ENCODE measurements at regions not wholly inside any gene's neighbourhood (a gene's known extent, or its start where the extent isn't known, plus 50 kb on each side); places are given as distances from the start of the nearest gene placed in this dataset.

DNA sequence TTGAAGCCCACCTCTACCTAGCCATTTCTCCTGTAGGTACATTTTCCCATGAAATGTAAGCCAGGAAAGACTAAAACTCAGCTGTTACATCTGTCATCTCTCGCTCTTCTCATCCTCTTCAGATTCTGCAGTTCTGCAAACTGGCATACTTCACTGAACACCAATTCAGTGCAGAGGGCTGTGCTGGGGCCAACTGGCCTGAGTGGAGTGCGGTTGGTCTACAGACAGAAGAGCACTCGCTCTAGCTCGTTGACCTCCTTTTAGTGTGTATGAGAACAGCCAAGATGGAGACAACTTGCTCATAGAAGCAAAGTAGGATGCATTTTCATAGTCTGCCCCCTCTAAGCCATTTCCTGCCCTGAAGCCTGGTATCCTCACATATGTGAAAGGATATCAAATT is 862.6 kb downstream of the BCL11A start:
- TF ChIP-seq, protein P1, sequence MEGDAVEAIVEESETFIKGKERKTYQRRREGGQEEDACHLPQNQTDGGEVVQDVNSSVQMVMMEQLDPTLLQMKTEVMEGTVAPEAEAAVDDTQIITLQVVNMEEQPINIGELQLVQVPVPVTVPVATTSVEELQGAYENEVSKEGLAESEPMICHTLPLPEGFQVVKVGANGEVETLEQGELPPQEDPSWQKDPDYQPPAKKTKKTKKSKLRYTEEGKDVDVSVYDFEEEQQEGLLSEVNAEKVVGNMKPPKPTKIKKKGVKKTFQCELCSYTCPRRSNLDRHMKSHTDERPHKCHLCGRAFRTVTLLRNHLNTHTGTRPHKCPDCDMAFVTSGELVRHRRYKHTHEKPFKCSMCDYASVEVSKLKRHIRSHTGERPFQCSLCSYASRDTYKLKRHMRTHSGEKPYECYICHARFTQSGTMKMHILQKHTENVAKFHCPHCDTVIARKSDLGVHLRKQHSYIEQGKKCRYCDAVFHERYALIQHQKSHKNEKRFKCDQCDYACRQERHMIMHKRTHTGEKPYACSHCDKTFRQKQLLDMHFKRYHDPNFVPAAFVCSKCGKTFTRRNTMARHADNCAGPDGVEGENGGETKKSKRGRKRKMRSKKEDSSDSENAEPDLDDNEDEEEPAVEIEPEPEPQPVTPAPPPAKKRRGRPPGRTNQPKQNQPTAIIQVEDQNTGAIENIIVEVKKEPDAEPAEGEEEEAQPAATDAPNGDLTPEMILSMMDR (IDR thresholded peaks at IDR 0.05; ENCODE audit: extremely low read depth, low read depth, low read length): no peak
- DNase-seq (ENCODE audit: insufficient read length, low spot score, missing footprints): no peak
- H2AFZ ChIP-seq (ENCODE audit: low read length): no peak overlapping the region
- H3K27me3 ChIP-seq (ENCODE audit: insufficient read depth, low read length): no peaks in the 10 kb centered on the region
- no peak overlapping the region for H3K4me3 ChIP-seq (ENCODE audit: insufficient read depth, low read length)
- no peaks in the 10 kb centered on the region for H3K79me2 ChIP-seq (ENCODE audit: insufficient read depth, low read length)
- no peaks in the 10 kb centered on the region for H3K36me3 ChIP-seq (ENCODE audit: insufficient read depth, low read length)
- peaks cover 3% of the 10 kb centered on the region for H3K9me3 ChIP-seq (ENCODE audit: low read depth, low read length)
- no peaks in the 10 kb centered on the region for H4K20me1 ChIP-seq (ENCODE audit: insufficient read depth, low read length)
- H3K27ac ChIP-seq (ENCODE audit: low read depth, low read length): no peak overlapping the region
- no peak overlapping the region for H3K4me2 ChIP-seq (ENCODE audit: insufficient read depth, low read length)
- H3K4me1 ChIP-seq (ENCODE audit: insufficient read depth, low read length): no peaks in the 10 kb centered on the region

DNA sequence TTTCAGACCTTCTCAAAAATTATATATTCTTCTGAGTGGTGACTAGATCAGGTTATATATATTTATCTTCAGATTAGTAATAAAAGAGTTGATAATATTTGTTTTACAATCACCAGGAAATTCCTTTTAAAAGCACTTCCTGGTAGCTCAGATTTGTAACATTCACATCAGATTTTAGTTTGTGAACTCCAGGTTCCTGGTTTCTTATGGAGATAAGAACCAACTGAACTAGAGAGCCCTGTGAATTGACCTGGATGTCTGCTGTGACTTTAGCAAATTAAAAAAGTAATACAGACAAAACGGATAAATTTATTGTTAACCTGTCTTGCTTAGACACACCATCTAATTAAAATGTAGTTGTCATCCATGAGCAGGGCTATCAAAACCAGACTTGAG is 868.7 kb downstream of the BCL11A start:
- Histone ChIP-seq H3K27ac (ENCODE audit: low read depth, low read length) (no peak overlapping the region), H3K4me3 (ENCODE audit: insufficient read depth, low read length) (no peak overlapping the region), H3K4me1 (ENCODE audit: insufficient read depth, low read length) (no peaks in the 10 kb centered on the region), H3K4me2 (ENCODE audit: insufficient read depth, low read length) (no peak overlapping the region), H4K20me1 (ENCODE audit: insufficient read depth, low read length) (no peaks in the 10 kb centered on the region), H2AFZ (ENCODE audit: low read length) (no peak overlapping the region), H3K36me3 (ENCODE audit: insufficient read depth, low read length) (no peaks in the 10 kb centered on the region), H3K9me3 (ENCODE audit: low read depth, low read length) (peaks cover 5% of the 10 kb centered on the region), H3K79me2 (ENCODE audit: insufficient read depth, low read length) (no peaks in the 10 kb centered on the region), H3K27me3 (ENCODE audit: insufficient read depth, low read length) (no peaks in the 10 kb centered on the region)
- TF ChIP-seq, protein P1 (IDR thresholded peaks at IDR 0.05; ENCODE audit: extremely low read depth, low read depth, low read length): no peak
- DNase-seq (ENCODE audit: insufficient read length, low spot score, missing footprints): no peak

DNA sequence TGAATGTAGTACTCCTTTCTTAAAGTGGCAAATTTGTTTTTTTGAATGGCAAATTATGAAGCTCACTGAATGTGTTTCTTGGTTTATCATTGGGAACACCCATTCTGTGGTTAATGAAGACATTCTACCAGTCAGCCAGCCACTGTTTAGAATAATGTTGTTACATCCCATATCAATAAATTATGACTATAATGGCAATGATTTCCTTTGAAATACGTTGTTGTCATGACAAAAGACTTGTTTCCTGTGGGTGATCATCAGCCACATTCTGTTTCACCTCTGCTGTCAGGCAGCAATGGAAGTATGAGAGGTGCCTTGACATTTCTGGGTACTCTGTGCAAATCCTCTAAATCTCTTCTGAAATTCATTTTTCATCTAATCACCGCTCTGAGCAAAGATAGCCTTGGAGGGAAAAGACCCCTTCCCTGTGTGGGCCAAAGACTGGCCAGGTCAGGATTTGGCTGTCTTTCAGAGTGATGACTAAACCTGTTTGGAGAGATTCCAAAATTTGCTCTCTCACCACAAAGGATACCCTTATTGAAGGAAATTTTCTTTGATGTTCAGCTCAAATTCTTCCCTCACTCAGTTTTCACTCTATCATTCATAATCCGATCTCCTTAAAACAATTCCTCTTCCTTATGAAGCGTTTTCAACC is 869.2 kb downstream of the BCL11A start:
- no peaks in the 10 kb centered on the region for H3K27me3 ChIP-seq (ENCODE audit: insufficient read depth, low read length)
- no peaks in the 10 kb centered on the region for H4K20me1 ChIP-seq (ENCODE audit: insufficient read depth, low read length)
- H3K79me2 ChIP-seq (ENCODE audit: insufficient read depth, low read length): no peaks in the 10 kb centered on the region
- no peaks in the 10 kb centered on the region for H3K4me1 ChIP-seq (ENCODE audit: insufficient read depth, low read length)
- H3K36me3 ChIP-seq (ENCODE audit: insufficient read depth, low read length): no peaks in the 10 kb centered on the region
- H2AFZ ChIP-seq (ENCODE audit: low read length): no peak overlapping the region
- H3K4me2 ChIP-seq (ENCODE audit: insufficient read depth, low read length): no peak overlapping the region
- H3K27ac ChIP-seq (ENCODE audit: low read depth, low read length): no peak overlapping the region
- no peak overlapping the region for H3K4me3 ChIP-seq (ENCODE audit: insufficient read depth, low read length)
- TF ChIP-seq, protein P1 (IDR thresholded peaks at IDR 0.05; ENCODE audit: extremely low read depth, low read depth, low read length): no peak
- peaks cover 5% of the 10 kb centered on the region for H3K9me3 ChIP-seq (ENCODE audit: low read depth, low read length)
- no peak for DNase-seq (ENCODE audit: insufficient read length, low spot score, missing footprints)

DNA sequence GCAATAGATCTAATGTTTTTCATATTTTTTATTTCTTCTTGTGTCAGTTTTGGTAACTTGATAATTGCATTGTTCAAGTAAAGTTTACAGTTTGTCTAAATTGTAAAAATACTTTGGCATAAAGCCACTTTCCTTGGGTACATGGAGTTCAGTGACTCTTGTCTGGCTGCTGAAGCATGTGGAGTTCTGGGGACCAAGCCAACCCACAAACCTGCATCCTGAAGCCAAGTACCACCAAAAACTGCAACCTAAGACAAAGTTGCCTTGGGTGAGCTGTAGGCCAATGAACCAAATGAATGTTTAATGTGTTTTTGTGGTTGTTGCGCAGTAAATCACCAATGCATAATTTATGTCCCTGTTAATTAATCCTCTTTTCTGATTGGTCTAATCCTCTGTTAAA is 872.6 kb downstream of the BCL11A start:
- Histone ChIP-seq H4K20me1 (ENCODE audit: insufficient read depth, low read length) (no peaks in the 10 kb centered on the region), H3K4me3 (ENCODE audit: insufficient read depth, low read length) (no peak overlapping the region), H3K9me3 (ENCODE audit: low read depth, low read length) (peaks cover 2% of the 10 kb centered on the region), H3K27ac (ENCODE audit: low read depth, low read length) (no peak overlapping the region), H3K79me2 (ENCODE audit: insufficient read depth, low read length) (no peaks in the 10 kb centered on the region), H3K27me3 (ENCODE audit: insufficient read depth, low read length) (no peaks in the 10 kb centered on the region), H2AFZ (ENCODE audit: low read length) (no peak overlapping the region), H3K4me1 (ENCODE audit: insufficient read depth, low read length) (no peaks in the 10 kb centered on the region), H3K4me2 (ENCODE audit: insufficient read depth, low read length) (no peak overlapping the region), H3K36me3 (ENCODE audit: insufficient read depth, low read length) (no peaks in the 10 kb centered on the region)
- no peak for DNase-seq (ENCODE audit: insufficient read length, low spot score, missing footprints)
- TF ChIP-seq, protein P1 (IDR thresholded peaks at IDR 0.05; ENCODE audit: extremely low read depth, low read depth, low read length): no peak

All from osteoblast (primary cell).